Transverse colon (tissue), 4 donors: ENCODE measurements at regions not wholly inside any gene's neighbourhood (a gene's known extent, or its start where the extent isn't known, plus 50 kb on each side); places are given as distances from the start of the nearest gene placed in this dataset.

Experiments
- EP300 ChIP-seq: sonication (generic); formaldehyde crosslinking; IDR thresholded peaks from one replicate; pipeline ENCODE4 v1.6.1; 2017; ENCODE audit warnings: antibody characterized with exemption, low read depth
- POLR2A ChIP-seq: fragments of 450-650 bp; IDR thresholded peaks from one replicate; pipeline ENCODE4 v1.6.1; 2016; ENCODE audit warnings: antibody characterized with exemption, mild to moderate bottlenecking, moderate library complexity
- POLR2AphosphoS5 ChIP-seq, 3 donors: sonication (generic); formaldehyde crosslinking; IDR thresholded peaks; one replicate each; pipeline ENCODE4 v1.6.1; 2016; ENCODE audit warnings: antibody characterized with exemption in 3 of 3
- TF ChIP-seq, protein P1 (sequence below), 5 experiments: fragments of 200-600 bp in 3 of 5; fragments of 450-650 bp in 2 of 5; sonication (generic) in 3 of 5; IDR thresholded peaks; 1 replicate in 2 of 5; 2 replicates in 3 of 5; pipeline ENCODE4 v1.5.1; 2016 to 2017; ENCODE audit warnings: antibody characterized with exemption in 5 of 5, inconsistent platforms in 3 of 5, mild to moderate bottlenecking in 2 of 5, moderate library complexity in 1 of 5

- TF ChIP-seq, protein P1, sequence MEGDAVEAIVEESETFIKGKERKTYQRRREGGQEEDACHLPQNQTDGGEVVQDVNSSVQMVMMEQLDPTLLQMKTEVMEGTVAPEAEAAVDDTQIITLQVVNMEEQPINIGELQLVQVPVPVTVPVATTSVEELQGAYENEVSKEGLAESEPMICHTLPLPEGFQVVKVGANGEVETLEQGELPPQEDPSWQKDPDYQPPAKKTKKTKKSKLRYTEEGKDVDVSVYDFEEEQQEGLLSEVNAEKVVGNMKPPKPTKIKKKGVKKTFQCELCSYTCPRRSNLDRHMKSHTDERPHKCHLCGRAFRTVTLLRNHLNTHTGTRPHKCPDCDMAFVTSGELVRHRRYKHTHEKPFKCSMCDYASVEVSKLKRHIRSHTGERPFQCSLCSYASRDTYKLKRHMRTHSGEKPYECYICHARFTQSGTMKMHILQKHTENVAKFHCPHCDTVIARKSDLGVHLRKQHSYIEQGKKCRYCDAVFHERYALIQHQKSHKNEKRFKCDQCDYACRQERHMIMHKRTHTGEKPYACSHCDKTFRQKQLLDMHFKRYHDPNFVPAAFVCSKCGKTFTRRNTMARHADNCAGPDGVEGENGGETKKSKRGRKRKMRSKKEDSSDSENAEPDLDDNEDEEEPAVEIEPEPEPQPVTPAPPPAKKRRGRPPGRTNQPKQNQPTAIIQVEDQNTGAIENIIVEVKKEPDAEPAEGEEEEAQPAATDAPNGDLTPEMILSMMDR (IDR thresholded peaks at IDR 0.05): no peak
- TF ChIP-seq POLR2AphosphoS5 (IDR thresholded peaks at IDR 0.05) (no peak), EP300 (no peak), POLR2A (no peak)
These were observed 121.1 kb upstream of the SLC35B3 start for GRCh38 chr6:8556370-8557013.
